Stimulated activated naive B cell treated with anti-CD40 and anti-IgM and Interleukin-4, amounts not matched to agents 10 μg/mL and 1 μg/mL and 100 μg/mL, for 72 hours (primary cell): ENCODE measurements at regions not wholly inside any gene's neighbourhood (a gene's known extent, or its start where the extent isn't known, plus 50 kb on each side); places are given as distances from the start of the nearest gene placed in this dataset.
"Not testable (repeated sequence)": the region's sequence is repeated elsewhere in the genome, so short reads cannot be mapped to it uniquely, and the experiment has no call there.

Source experiments
- ATAC-seq, 2 donors: fragments of 150-1000 bp; cut with Tn5 transposase; replicated peaks; 2 replicates each; pipeline ENCODE4 v1.10.0; 2021; ENCODE audit warnings: moderate library complexity in 1 of 2
- DNase-seq: peaks from one replicate; pipeline ENCODE4 v3.0.0; 2021
- H3K27ac Mint-ChIP-seq: one replicate; pipeline ENCODE4 v1.8.0; 2022; ENCODE audit warnings: mild to moderate bottlenecking, mixed read lengths
- H3K27me3 Mint-ChIP-seq, 2 donors: one replicate each; pipeline ENCODE4 v1.8.0; 2022; ENCODE audit warnings: mixed read lengths in 2 of 2
- H3K36me3 Mint-ChIP-seq, 2 donors: one replicate each; pipeline ENCODE4 v1.8.0; 2022; ENCODE audit warnings: mixed read lengths in 2 of 2, mild to moderate bottlenecking in 1 of 2
- H3K4me1 Mint-ChIP-seq, 2 donors: one replicate each; pipeline ENCODE4 v1.8.0; 2022; ENCODE audit warnings: mixed read lengths in 2 of 2, mild to moderate bottlenecking in 1 of 2
- H3K4me3 Mint-ChIP-seq, 2 donors: one replicate each; pipeline ENCODE4 v1.8.0; 2022; ENCODE audit warnings: mild to moderate bottlenecking in 2 of 2, mixed read lengths in 2 of 2, moderate library complexity in 1 of 2
- H3K9me3 Mint-ChIP-seq, 2 donors: one replicate each; pipeline ENCODE4 v1.8.0; 2022; ENCODE audit warnings: mixed read lengths in 2 of 2, mild to moderate bottlenecking in 1 of 2

DNA sequence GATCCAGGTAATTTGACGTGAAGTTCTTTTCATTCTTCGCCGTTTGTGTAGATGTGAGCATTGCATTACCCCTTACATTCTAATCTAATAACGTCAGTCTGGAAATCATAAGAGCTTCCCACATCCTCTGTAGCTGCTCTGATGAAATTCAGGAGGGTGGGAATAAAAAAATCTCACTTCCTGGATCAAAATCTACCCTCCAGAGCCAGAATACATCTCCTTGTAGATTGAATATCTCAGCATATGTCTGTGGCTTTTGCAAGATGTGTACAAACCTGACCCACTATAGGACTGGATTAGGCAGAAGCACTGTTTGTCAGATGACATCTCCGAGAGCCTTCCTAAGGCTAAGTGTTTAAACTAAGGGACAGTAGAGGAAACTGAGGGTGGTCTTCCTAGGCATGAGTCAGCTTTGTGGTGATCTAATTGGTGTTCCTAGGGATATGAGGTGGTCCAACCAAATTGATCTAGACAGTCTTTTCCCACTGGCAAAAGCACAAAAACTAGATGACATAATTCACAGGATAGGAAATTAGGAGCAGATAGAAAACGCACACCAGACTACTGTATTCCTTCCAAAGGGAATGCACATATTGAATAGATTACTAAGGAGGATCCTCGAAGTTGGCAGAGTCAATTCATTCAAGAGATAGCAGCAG, 216.3 kb upstream of the LRTM1 start:
- H3K27me3 Mint-ChIP-seq, result no peaks in the 10 kb centered on the region
- DNase-seq (no peak), ATAC-seq (no peak)
- no peaks in the 10 kb centered on the region for H3K36me3 Mint-ChIP-seq
- no peak overlapping the region for H3K4me3 Mint-ChIP-seq
- no peaks in the 10 kb centered on the region for H3K4me1 Mint-ChIP-seq
- no peak overlapping the region for H3K27ac Mint-ChIP-seq
- H3K9me3 Mint-ChIP-seq, result peaks cover 1 to 4% of the 10 kb centered on the region in 2 donors

DNA sequence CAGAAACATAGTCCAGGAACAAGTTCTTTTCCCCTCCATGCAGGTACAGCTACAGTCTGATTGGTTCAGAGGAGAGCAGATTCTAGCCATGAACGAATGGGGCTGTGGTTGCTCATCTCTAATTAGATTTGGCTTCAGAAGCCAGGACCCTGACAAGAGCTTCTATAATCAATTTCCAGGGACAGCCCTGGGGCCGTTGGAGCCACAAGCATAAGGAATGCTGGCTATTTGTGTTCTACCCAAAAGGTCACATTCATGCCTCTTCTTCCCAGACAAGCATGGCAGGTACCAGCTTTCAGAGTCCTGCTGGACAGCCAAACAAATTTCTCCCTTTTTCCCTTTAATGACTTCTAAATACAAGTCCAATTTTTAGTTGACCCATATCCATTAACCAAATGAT, 215.5 kb upstream of the LRTM1 start:
- Mint-ChIP-seq H3K36me3 (no peaks in the 10 kb centered on the region), H3K27ac (no peak overlapping the region), H3K27me3 (no peaks in the 10 kb centered on the region), H3K4me3 (no peak overlapping the region), H3K9me3 (peaks cover 1 to 4% of the 10 kb centered on the region in 2 donors), H3K4me1 (no peaks in the 10 kb centered on the region)
- ATAC-seq (no peak), DNase-seq (no peak)

DNA sequence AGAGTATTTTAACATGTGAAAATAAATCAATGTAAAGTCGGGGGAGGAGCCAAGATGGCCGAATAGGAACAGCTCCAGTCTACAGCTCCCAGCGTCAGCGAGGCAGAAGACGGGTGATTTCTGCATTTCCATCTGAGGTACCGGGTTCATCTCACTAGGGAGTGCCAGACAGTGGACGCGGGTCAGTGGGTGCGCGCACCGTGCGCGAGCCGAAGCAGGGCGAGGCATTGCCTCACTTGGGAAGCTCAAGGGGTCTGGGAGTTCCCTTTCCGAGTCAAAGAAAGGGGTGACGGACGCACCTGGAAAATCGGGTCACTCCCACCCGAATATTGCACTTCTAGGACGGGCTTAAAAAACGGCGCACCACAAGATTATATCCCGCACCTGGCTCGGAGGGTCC, 208.4 kb upstream of the LRTM1 start:
- not testable (repeated sequence) for H3K27me3 Mint-ChIP-seq, H3K27ac Mint-ChIP-seq, H3K4me3 Mint-ChIP-seq, H3K4me1 Mint-ChIP-seq, H3K9me3 Mint-ChIP-seq, H3K36me3 Mint-ChIP-seq, ATAC-seq, DNase-seq

DNA sequence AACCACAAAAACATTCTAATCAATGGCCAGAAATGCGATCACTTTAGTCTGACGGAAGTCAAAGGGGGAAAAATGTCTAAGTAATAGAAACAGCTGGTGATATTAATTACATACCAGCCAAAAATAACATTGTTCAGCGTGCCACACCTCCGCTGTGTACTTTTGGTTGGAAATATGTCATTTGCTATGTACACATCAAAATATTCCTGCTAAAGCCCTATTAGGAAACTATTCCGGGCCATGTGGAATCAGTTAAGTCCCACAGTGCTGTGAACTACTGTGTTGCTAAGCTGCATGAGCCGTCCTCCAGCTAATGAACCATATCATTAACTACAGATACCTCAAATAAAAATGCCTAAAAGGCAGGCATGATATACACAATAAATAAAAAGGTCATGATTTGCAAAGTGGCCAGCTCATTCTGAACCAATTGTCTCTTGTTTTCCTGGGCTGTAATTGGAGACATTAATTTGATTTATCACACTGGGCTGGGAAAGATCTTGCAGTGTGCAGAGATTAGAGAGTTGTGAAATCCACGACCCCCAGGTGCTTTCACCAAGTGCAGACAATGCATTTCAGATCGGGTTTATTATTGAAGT, 200.5 kb upstream of the LRTM1 start:
- Mint-ChIP-seq H3K27ac (no peak overlapping the region), H3K4me1 (no peaks in the 10 kb centered on the region), H3K27me3 (no peaks in the 10 kb centered on the region), H3K9me3 (peaks cover 0 to 9% of the 10 kb centered on the region in 2 donors), H3K4me3 (no peak overlapping the region), H3K36me3 (no peaks in the 10 kb centered on the region)
- DNase-seq (no peak), ATAC-seq (no peak)

DNA sequence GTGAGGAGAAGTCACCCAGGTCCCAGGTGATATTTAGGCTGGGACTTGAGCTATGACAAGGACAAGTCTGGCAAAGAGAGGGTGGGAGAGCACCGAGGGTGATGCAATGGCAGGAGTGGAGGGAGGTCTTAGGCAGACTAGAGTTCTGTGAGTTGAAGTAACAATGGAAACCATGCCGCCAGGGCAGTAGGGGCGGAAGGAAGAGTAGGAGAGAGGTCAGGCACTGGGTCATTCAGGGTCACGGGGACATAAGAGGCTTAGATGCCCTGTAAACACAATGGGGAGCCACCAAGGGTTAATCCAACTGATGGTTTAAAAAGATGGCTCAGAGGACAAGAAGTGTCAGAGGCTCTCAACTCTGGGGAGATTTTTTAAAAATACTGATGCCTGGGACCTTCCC, 199.7 kb upstream of the LRTM1 start:
- DNase-seq (no peak), ATAC-seq (no peak)
- Mint-ChIP-seq H3K27me3 (no peaks in the 10 kb centered on the region), H3K27ac (no peak overlapping the region), H3K9me3 (peaks cover 0 to 9% of the 10 kb centered on the region in 2 donors), H3K4me1 (no peaks in the 10 kb centered on the region), H3K36me3 (no peaks in the 10 kb centered on the region), H3K4me3 (no peak overlapping the region)

DNA sequence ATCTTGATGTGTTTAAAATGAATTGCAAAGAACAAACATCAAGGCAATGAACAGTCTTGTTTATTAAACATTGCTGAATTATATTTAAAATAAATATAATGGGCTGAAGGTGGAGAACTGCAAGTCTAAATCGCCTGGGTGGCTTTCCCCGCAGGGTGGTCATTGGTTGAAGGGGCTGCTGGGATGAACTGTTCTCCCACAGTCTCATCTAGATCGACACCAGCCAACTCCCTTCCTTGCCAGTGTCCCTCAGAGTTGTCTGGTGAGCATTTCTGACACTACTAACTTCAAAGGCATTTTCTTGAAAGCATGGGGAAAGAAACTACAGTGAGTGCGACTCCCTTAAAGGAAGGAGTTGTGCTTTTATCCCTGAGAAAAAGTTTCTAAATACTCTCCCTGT, 196.5 kb upstream of the LRTM1 start:
- H3K9me3 Mint-ChIP-seq, result peaks cover 0 to 5% of the 10 kb centered on the region in 2 donors
- no peak overlapping the region for H3K4me3 Mint-ChIP-seq
- no peak overlapping the region for H3K27ac Mint-ChIP-seq

More for the DNA sequence above, 196.5 kb upstream of the LRTM1 start:
- Mint-ChIP-seq H3K27me3 (no peaks in the 10 kb centered on the region), H3K36me3 (no peaks in the 10 kb centered on the region), H3K4me1 (no peaks in the 10 kb centered on the region)
- ATAC-seq (no peak), DNase-seq (no peak)
